GM23338 (cell line): ENCODE measurements at regions not wholly inside any gene's neighbourhood (a gene's known extent, or its start where the extent isn't known, plus 50 kb on each side); places are given as distances from the start of the nearest gene placed in this dataset.

Experiments used
- ATAC-seq: fragments of 200-7000 bp; cut with Tn5 transposase; 3 replicates; pipeline ENCODE4 v1.9.1; 2020
- DNase-seq: peaks from one replicate; pipeline ENCODE4 v3.0.0-alpha.2; 2015; ENCODE audit warnings: low spot score
- H2AFZ ChIP-seq: fragments of 200-600 bp; sonication (generic); 2 replicates; pipeline ENCODE4 v1.8.0; 2016; ENCODE audit warnings: antibody characterized with exemption, mild to moderate bottlenecking, moderate library complexity
- H3F3A ChIP-seq: fragments of 200-600 bp; sonication (generic); replicated peaks from 2 replicates; pipeline ENCODE4 v1.8.0; 2017; ENCODE audit warnings: antibody characterized with exemption, mixed run types, low read depth
- H3K27ac ChIP-seq: fragments of 200-600 bp; sonication (generic); 2 replicates; pipeline ENCODE4 v1.6.1; 2016; ENCODE audit warnings: low read depth
- H3K27me3 ChIP-seq: fragments of 200-600 bp; sonication (generic); 2 replicates; pipeline ENCODE4 v1.8.0; 2016; ENCODE audit warnings: mild to moderate bottlenecking, mixed run types, moderate library complexity; ENCODE audit not compliant: insufficient read depth
- H3K36me3 ChIP-seq: fragments of 200-600 bp; sonication (generic); 2 replicates; pipeline ENCODE4 v1.8.0; 2016; ENCODE audit warnings: mild to moderate bottlenecking; ENCODE audit not compliant: insufficient read depth
- H3K4me1 ChIP-seq: fragments of 200-600 bp; sonication (generic); 2 replicates; pipeline ENCODE4 v1.8.0; 2016; ENCODE audit warnings: mild to moderate bottlenecking, moderate library complexity; ENCODE audit not compliant: insufficient read depth
- H3K4me2 ChIP-seq: fragments of 200-600 bp; sonication (generic); 2 replicates; pipeline ENCODE4 v1.7.1; 2017; ENCODE audit warnings: mixed run types
- H3K4me3 ChIP-seq: fragments of 200-600 bp; sonication (generic); 2 replicates; pipeline ENCODE4 v1.6.1; 2016; ENCODE audit warnings: mixed run types
- H3K79me2 ChIP-seq: fragments of 200-600 bp; sonication (generic); replicated peaks from 2 replicates; pipeline ENCODE4 v1.8.0; 2017; ENCODE audit warnings: mild to moderate bottlenecking; ENCODE audit not compliant: insufficient read depth
- H3K9me2 ChIP-seq: fragments of 200-600 bp; sonication (generic); 2 replicates; pipeline ENCODE4 v1.8.0; 2017; ENCODE audit not compliant: insufficient read depth
- H4K20me1 ChIP-seq: fragments of 200-600 bp; sonication (generic); replicated peaks from 2 replicates; pipeline ENCODE4 v1.8.0; 2017; ENCODE audit warnings: mild to moderate bottlenecking; ENCODE audit not compliant: insufficient read depth
- H3K27ac Mint-ChIP-seq: 2 replicates; pipeline ENCODE4 v1.8.0; 2020; ENCODE audit warnings: inconsistent platforms, mild to moderate bottlenecking, moderate library complexity, mixed read lengths
- H3K27me3 Mint-ChIP-seq: 3 replicates; pipeline ENCODE4 v1.8.0; 2022; ENCODE audit warnings: low read depth, mild to moderate bottlenecking, moderate library complexity, mixed read lengths, inconsistent platforms; ENCODE audit not compliant: insufficient read depth, poor library complexity
- H3K36me3 Mint-ChIP-seq: 3 replicates; pipeline ENCODE4 v1.8.0; 2021; ENCODE audit warnings: low read depth, mild to moderate bottlenecking, inconsistent platforms, moderate library complexity, mixed read lengths
- H3K4me1 Mint-ChIP-seq: 3 replicates; pipeline ENCODE4 v1.8.0; 2020; ENCODE audit warnings: mild to moderate bottlenecking, inconsistent platforms, mixed read lengths
- H3K4me3 Mint-ChIP-seq: 3 replicates; pipeline ENCODE4 v1.8.0; 2021; ENCODE audit warnings: moderate library complexity, mild to moderate bottlenecking, inconsistent platforms, mixed read lengths
- H3K9me3 Mint-ChIP-seq: 3 replicates; pipeline ENCODE4 v1.8.0; 2020; ENCODE audit warnings: moderate library complexity, mild to moderate bottlenecking, inconsistent platforms, mixed read lengths
- CTCF ChIP-seq, 2 experiments: fragments of 200-600 bp in 1 of 2; sonication (generic) in 1 of 2; conservative IDR thresholded peaks; 2 replicates each; pipeline versions ENCODE4 v1.5.1 to v1.6.1; 2016 to 2017; ENCODE audit warnings: antibody characterized with exemption in 2 of 2, low read depth in 2 of 2, mild to moderate bottlenecking in 2 of 2, moderate library complexity in 1 of 2
- EZH2 ChIP-seq: fragments of 200-600 bp; sonication (generic); IDR thresholded peaks from one replicate; pipeline ENCODE4 v1.8.0; 2017; ENCODE audit warnings: antibody characterized with exemption, mild to moderate bottlenecking, low read depth; ENCODE audit not compliant: unreplicated experiment
- EZH2phosphoT487 ChIP-seq: fragments of 200-600 bp; sonication (generic); IDR thresholded peaks from one replicate; pipeline ENCODE4 v1.8.1; 2018; ENCODE audit warnings: antibody characterized with exemption; ENCODE audit not compliant: unreplicated experiment
- JUNB ChIP-seq: IDR thresholded peaks from one replicate; pipeline ENCODE4 v1.6.1; 2016; ENCODE audit warnings: antibody characterized with exemption; ENCODE audit not compliant: unreplicated experiment
- NANOG ChIP-seq: IDR thresholded peaks from 2 replicates; pipeline ENCODE4 v1.6.1; 2016; ENCODE audit warnings: antibody characterized with exemption, borderline replicate concordance
- ZNF114 ChIP-seq: fragments of 250-450 bp; sonication (Bioruptor Pico); IDR thresholded peaks from 2 replicates; pipeline ENCODE4 v1.5.0; 2020; ENCODE audit warnings: mild to moderate bottlenecking, moderate library complexity
- ZNF462 ChIP-seq: fragments of 250-450 bp; sonication (Bioruptor Pico); IDR thresholded peaks from 2 replicates; pipeline ENCODE4 v1.5.0; 2020; ENCODE audit warnings: mild to moderate bottlenecking, moderate library complexity

GRCh38 chr10:10101106-10101505 lies 916.6 kb upstream of the CELF2 start (continued):
- TF ChIP-seq ZNF462 (CRISPR knock-in tag) (no peak), ZNF114 (no peak), JUNB (no peak), CTCF (conservative IDR thresholded peaks at IDR 0.05; ENCODE audit: low read depth in 2 of 2) (no peak), NANOG (no peak), EZH2 (no peak)

- peaks cover 2% of the 10 kb centered on the region for H3K27me3 Mint-ChIP-seq
- no peaks in the 10 kb centered on the region for H3K79me2 ChIP-seq
- H3K36me3 ChIP-seq, result no peaks in the 10 kb centered on the region
- no peak overlapping the region for H3K4me3 Mint-ChIP-seq
- no peaks in the 10 kb centered on the region for H4K20me1 ChIP-seq
- H3K9me2 ChIP-seq, result peaks cover 9% of the 10 kb centered on the region
- H3K4me1 ChIP-seq, result no peaks in the 10 kb centered on the region
- no peak overlapping the region for H2AFZ ChIP-seq
- no peaks in the 10 kb centered on the region for H3F3A ChIP-seq
- ATAC-seq (no peak), DNase-seq (no peak)
- no peaks in the 10 kb centered on the region for H3K27me3 ChIP-seq
- H3K4me3 ChIP-seq, result no peak overlapping the region
- H3K27ac Mint-ChIP-seq, result no peak overlapping the region
- H3K9me3 Mint-ChIP-seq, result peaks cover 4% of the 10 kb centered on the region; the same call in 2 of the 3 replicates
- no peak overlapping the region for H3K27ac ChIP-seq
- no peak overlapping the region for H3K4me2 ChIP-seq
- H3K36me3 Mint-ChIP-seq, result peaks cover 5% of the 10 kb centered on the region; the same call in 1 of the 3 replicates
- H3K4me1 Mint-ChIP-seq, result no peaks in the 10 kb centered on the region
- TF ChIP-seq ZNF462 (CRISPR knock-in tag) (no peak), EZH2phosphoT487 (no peak), NANOG (no peak)
Measured at GRCh38 chr10:10110844-10111490, 906.7 kb upstream of the CELF2 start.
